Activated naive CD4-positive, alpha-beta T cell treated with Interleukin-2 at 50 U/mL for 16 hours (primary cell): ENCODE measurements at regions not wholly inside any gene's neighbourhood (a gene's known extent, or its start where the extent isn't known, plus 50 kb on each side); places are given as distances from the start of the nearest gene placed in this dataset.

Experiments used
- DNase-seq: peaks from one replicate; pipeline ENCODE4 v3.0.0-alpha.2; 2020

GRCh38 chr2:173590276-173590861, 235.7 kb downstream of the CDCA7 start:
- DNase-seq, result no peak

GRCh38 chr2:173593109-173593508, 238.4 kb downstream of the CDCA7 start:
- no peak for DNase-seq

GRCh38 chr2:173596244-173596643, 241.6 kb downstream of the CDCA7 start:
- no peak for DNase-seq

GRCh38 chr2:173598525-173598924, 243.9 kb downstream of the CDCA7 start:
- no peak for DNase-seq

GRCh38 chr2:173599821-173600359, 245.2 kb downstream of the CDCA7 start:
- no peak for DNase-seq

GRCh38 chr2:173602153-173602795, 247.6 kb downstream of the CDCA7 start:
- DNase-seq, result no peak

GRCh38 chr2:173605994-173606393, 251.3 kb downstream of the CDCA7 start:
- no peak for DNase-seq

GRCh38 chr2:173606619-173607248, 252.1 kb downstream of the CDCA7 start:
- no peak for DNase-seq

- DNase-seq, result no peak
These were observed 253.1 kb downstream of the CDCA7 start for GRCh38 chr2:173607606-173608311.

- no peak for DNase-seq
These were observed 256.4 kb downstream of the CDCA7 start for GRCh38 chr2:173611121-173611520.

GRCh38 chr2:173612354-173612753, 257.7 kb downstream of the CDCA7 start:
- DNase-seq, result no peak

- DNase-seq, result no peak
These were observed 258.7 kb downstream of the CDCA7 start for GRCh38 chr2:173613386-173613785.

GRCh38 chr2:173614265-173614930, 259.7 kb downstream of the CDCA7 start:
- no peak for DNase-seq

- DNase-seq, result no peak
These were observed 269.0 kb downstream of the CDCA7 start for GRCh38 chr2:173623438-173624319.

GRCh38 chr2:173625315-173625714, 270.6 kb downstream of the CDCA7 start:
- no peak for DNase-seq

- DNase-seq, result no peak
These were observed 274.4 kb downstream of the CDCA7 start for GRCh38 chr2:173629076-173629475.

GRCh38 chr2:173630425-173631126, 275.9 kb downstream of the CDCA7 start:
- no peak for DNase-seq

- DNase-seq, result no peak
These were observed 276.4 kb downstream of the CDCA7 start for GRCh38 chr2:173631127-173631460.

- no peak for DNase-seq
These were observed 289.5 kb downstream of the CDCA7 start for GRCh38 chr2:173644146-173644545.

- DNase-seq, result no peak
These were observed 293.1 kb downstream of the CDCA7 start for GRCh38 chr2:173647681-173648311.

GRCh38 chr2:173648816-173649215, 294.1 kb downstream of the CDCA7 start:
- no peak for DNase-seq
